Fibroblast of lung (primary cell): ENCODE measurements at regions not wholly inside any gene's neighbourhood (a gene's known extent, or its start where the extent isn't known, plus 50 kb on each side); places are given as distances from the start of the nearest gene placed in this dataset.
A peak's percentile ranks its signal among the peaks of the same experiment; 100 is the strongest.
"Not testable (repeated sequence)": the region's sequence is repeated elsewhere in the genome, so short reads cannot be mapped to it uniquely, and the experiment has no call there.

Experiments
- DNase-seq, 2 donors: peaks; one replicate each; pipeline versions ENCODE4 v3.0.0 to v3.0.0-alpha.2; 2010; ENCODE audit warnings: low read depth in 2 of 2
- H2AFZ ChIP-seq: 2 replicates; pipeline ENCODE4 v1.5.1; 2012; ENCODE audit warnings: low read length, control low read depth, inconsistent platforms
- H3K27ac ChIP-seq: 2 replicates; pipeline ENCODE4 v1.5.1; 2011; ENCODE audit warnings: low read length, control low read depth; ENCODE audit not compliant: insufficient read depth
- H3K27me3 ChIP-seq: 2 replicates; pipeline ENCODE4 v1.5.1; 2011; ENCODE audit warnings: mild to moderate bottlenecking, low read length; ENCODE audit not compliant: control insufficient read depth, insufficient read depth
- H3K36me3 ChIP-seq: 2 replicates; pipeline ENCODE4 v1.5.1; 2011; ENCODE audit warnings: low read length; ENCODE audit not compliant: control insufficient read depth, insufficient read depth
- H3K4me1 ChIP-seq: 2 replicates; pipeline ENCODE4 v1.5.1; 2011; ENCODE audit warnings: low read length; ENCODE audit not compliant: control insufficient read depth, insufficient read depth; ENCODE audit errors: extremely low read depth
- H3K4me2 ChIP-seq: 2 replicates; pipeline ENCODE4 v1.5.1; 2011; ENCODE audit warnings: low read length, control low read depth; ENCODE audit not compliant: insufficient read depth; ENCODE audit errors: extremely low read depth
- H3K4me3 ChIP-seq, 4 experiments: fragments of 200-600 bp in 1 of 4; sonication (generic) in 1 of 4; replicated peaks in 1 of 4; 2 replicates each; pipeline ENCODE4 v1.5.1; 2011 to 2016; ENCODE audit warnings: low read length in 4 of 4, low read depth in 3 of 4, mild to moderate bottlenecking in 3 of 4, control low read depth in 2 of 4, inconsistent platforms in 1 of 4, mixed read lengths in 1 of 4; ENCODE audit not compliant: insufficient read depth in 1 of 4; ENCODE audit errors: control extremely low read depth in 1 of 4
- H3K79me2 ChIP-seq: 2 replicates; pipeline ENCODE4 v1.5.1; 2012; ENCODE audit warnings: mild to moderate bottlenecking, low read length, inconsistent platforms; ENCODE audit not compliant: control insufficient read depth, insufficient read depth
- H3K9ac ChIP-seq: 2 replicates; pipeline ENCODE4 v1.5.1; 2011; ENCODE audit warnings: mild to moderate bottlenecking, low read length, control low read depth; ENCODE audit not compliant: insufficient read depth
- H3K9me3 ChIP-seq: 2 replicates; pipeline ENCODE4 v1.5.1; 2012; ENCODE audit warnings: low read depth, low read length; ENCODE audit not compliant: control insufficient read depth, insufficient read depth
- H4K20me1 ChIP-seq: 2 replicates; pipeline ENCODE4 v1.5.1; 2011; ENCODE audit warnings: low read length; ENCODE audit not compliant: control insufficient read depth, insufficient read depth; ENCODE audit errors: extremely low read depth
- EZH2 ChIP-seq: IDR thresholded peaks from 2 replicates; pipeline ENCODE4 v1.5.1; 2012; ENCODE audit warnings: low read length, control low read depth, mild to moderate bottlenecking; ENCODE audit errors: missing control alignments
- TF ChIP-seq, protein P1 (sequence below), 2 donors: IDR thresholded peaks in 1 of 2; conservative IDR thresholded peaks in 1 of 2; 1 replicate in 1 of 2; 2 replicates in 1 of 2; pipeline ENCODE4 v1.5.1; 2011 to 2012; ENCODE audit warnings: low read length in 2 of 2, control low read depth in 1 of 2, inconsistent platforms in 1 of 2, low read depth in 1 of 2, mild to moderate bottlenecking in 1 of 2

DNA sequence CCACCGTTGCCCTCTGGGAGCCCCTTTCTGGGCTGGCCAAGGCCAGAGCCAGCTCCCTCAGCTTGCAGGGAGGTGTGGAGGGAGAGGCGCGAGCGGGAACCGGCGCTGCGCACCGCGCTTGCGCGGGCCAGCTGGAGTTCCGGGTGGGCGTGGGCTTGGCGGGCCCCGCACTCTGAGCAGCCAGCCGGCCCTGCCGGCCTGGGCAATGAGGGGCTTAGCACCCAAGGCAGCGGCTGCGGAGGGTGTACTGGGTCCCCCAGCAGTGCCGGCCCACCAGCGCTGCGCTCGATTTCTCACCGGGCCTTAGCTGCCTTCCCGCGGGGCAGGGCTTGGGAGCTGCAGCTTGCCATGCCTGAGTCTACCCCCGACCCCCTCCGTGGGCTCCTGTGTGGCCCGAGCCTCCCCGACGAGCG, 177.7 kb upstream of the FIGN start:
- H2AFZ ChIP-seq, H4K20me1 ChIP-seq, H3K9me3 ChIP-seq, H3K4me2 ChIP-seq, H3K36me3 ChIP-seq, DNase-seq, H3K27me3 ChIP-seq, H3K27ac ChIP-seq, H3K79me2 ChIP-seq, H3K4me1 ChIP-seq, H3K9ac ChIP-seq: not testable (repeated sequence)
- H3K4me3 ChIP-seq: peak overlapping the region in 1 of 4 experiments; percentile 27

DNA sequence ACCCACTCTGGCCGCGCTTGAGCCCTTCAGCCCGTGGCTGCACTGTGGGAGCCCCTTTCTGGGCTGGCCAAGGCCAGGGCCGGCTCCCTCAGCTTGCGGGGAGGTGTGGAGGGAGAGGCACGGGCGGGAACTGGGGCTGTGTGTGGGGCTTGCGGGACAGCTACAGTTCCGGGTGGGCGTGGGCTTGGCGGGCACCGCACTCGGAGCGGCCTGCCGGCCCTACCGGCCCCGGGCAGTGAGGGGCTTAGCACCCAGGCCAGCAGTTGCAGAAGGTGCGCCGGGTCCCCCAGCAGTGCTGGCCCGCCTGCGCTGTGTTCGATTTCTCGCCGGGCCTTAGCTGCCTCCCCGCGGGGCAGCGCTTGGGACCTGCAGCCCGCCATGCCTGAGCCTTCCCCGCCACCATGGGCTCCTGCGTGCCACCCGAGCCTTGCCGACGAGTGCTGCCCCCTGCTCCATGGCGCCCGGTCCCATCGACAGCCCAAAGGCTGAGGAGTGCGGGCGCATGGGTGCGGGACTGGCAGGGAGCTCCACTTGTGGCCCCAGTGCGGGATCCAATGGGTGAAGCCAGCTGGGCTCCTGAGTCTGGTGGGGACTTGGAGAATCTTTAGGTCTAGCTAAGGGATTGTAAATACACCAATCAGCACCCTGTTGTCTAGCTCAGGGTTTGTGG, 173.7 kb upstream of the FIGN start:
- no peak for DNase-seq

DNA sequence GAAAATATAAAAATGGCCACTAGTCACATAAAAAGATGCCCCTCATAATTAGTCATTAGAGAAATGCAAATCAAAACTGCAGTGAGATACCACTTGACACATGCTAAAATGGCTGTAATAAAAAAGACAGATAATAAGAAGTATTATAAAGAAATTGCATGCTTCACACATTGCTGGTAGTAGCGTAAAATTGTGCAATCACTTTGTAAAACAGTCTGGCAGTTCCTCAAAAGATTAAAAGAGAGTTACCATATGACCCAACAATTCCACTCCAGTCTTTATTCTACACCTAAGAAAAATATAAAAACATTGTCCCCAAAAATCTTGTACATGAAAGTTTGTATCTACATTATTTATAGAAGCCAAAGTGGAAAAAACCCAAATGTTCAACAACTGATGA, 170.6 kb upstream of the FIGN start:
- H3K27me3 ChIP-seq: no peaks in the 10 kb centered on the region
- H3K4me2 ChIP-seq: no peak overlapping the region
- H3K9me3 ChIP-seq: no peaks in the 10 kb centered on the region
- no peak for TF ChIP-seq EZH2
- TF ChIP-seq, protein P1, sequence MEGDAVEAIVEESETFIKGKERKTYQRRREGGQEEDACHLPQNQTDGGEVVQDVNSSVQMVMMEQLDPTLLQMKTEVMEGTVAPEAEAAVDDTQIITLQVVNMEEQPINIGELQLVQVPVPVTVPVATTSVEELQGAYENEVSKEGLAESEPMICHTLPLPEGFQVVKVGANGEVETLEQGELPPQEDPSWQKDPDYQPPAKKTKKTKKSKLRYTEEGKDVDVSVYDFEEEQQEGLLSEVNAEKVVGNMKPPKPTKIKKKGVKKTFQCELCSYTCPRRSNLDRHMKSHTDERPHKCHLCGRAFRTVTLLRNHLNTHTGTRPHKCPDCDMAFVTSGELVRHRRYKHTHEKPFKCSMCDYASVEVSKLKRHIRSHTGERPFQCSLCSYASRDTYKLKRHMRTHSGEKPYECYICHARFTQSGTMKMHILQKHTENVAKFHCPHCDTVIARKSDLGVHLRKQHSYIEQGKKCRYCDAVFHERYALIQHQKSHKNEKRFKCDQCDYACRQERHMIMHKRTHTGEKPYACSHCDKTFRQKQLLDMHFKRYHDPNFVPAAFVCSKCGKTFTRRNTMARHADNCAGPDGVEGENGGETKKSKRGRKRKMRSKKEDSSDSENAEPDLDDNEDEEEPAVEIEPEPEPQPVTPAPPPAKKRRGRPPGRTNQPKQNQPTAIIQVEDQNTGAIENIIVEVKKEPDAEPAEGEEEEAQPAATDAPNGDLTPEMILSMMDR (conservative IDR thresholded peaks at IDR 0.05 in 1 of 2, IDR thresholded peaks at IDR 0.05 in 1 of 2; ENCODE audit: low read depth in 1 of 2, low read length in 2 of 2): no peak
- H3K9ac ChIP-seq: no peak overlapping the region
- H3K79me2 ChIP-seq: no peaks in the 10 kb centered on the region
- no peaks in the 10 kb centered on the region for H3K36me3 ChIP-seq
- H4K20me1 ChIP-seq: no peaks in the 10 kb centered on the region
- no peak overlapping the region for H3K4me3 ChIP-seq
- no peak overlapping the region for H2AFZ ChIP-seq
- no peak for DNase-seq
- no peaks in the 10 kb centered on the region for H3K4me1 ChIP-seq
- no peak overlapping the region for H3K27ac ChIP-seq

More for the DNA sequence above, 173.7 kb upstream of the FIGN start:
- Histone ChIP-seq H3K79me2 (no peaks in the 10 kb centered on the region), H3K27me3 (no peaks in the 10 kb centered on the region), H4K20me1 (no peaks in the 10 kb centered on the region), H3K36me3 (no peaks in the 10 kb centered on the region), H3K4me1 (no peaks in the 10 kb centered on the region), H2AFZ (no peak overlapping the region), H3K4me3 (no peak overlapping the region), H3K9ac (no peak overlapping the region), H3K9me3 (no peaks in the 10 kb centered on the region), H3K27ac (no peak overlapping the region), H3K4me2 (no peak overlapping the region)
- TF ChIP-seq, protein P1 (conservative IDR thresholded peaks at IDR 0.05 in 1 of 2, IDR thresholded peaks at IDR 0.05 in 1 of 2; ENCODE audit: low read depth in 1 of 2, low read length in 2 of 2): no peak
- TF ChIP-seq EZH2: no peak
